SK-N-SH (cell line): ENCODE measurements at regions not wholly inside any gene's neighbourhood (a gene's known extent, or its start where the extent isn't known, plus 50 kb on each side); places are given as distances from the start of the nearest gene placed in this dataset.

Experiments
- CTCF ChIA-PET: fragments of 300-600, 350-600 bp; formaldehyde crosslinking; extraction: SDS; loops from one replicate; lab custom pipeline; 2021; lab: Yijun Ruan, JAX
- POLR2A ChIA-PET: fragments of 350-600 bp; sonication (Branson Sonifier 250); formaldehyde crosslinking; extraction: SDS; loops from one replicate; lab custom pipeline; 2020; ENCODE audit warnings: antibody characterized with exemption, inconsistent platforms; lab: Yijun Ruan, JAX
- DNase-seq: peaks from one replicate; pipeline ENCODE4 v3.0.0; 2012
- H2AFZ ChIP-seq: fragments of 200-600 bp; sonication (generic); 2 replicates; pipeline ENCODE4 v1.8.1; 2016; ENCODE audit warnings: antibody characterized with exemption, mild to moderate bottlenecking, low read depth
- H3F3A ChIP-seq: fragments of 200-600 bp; sonication (generic); replicated peaks from 2 replicates; pipeline ENCODE3; 2016; ENCODE audit warnings: antibody characterized with exemption, mild to moderate bottlenecking; ENCODE audit not compliant: insufficient read depth
- H3K27ac ChIP-seq, 2 experiments: fragments of 200-500 bp in 1 of 2; fragments of 200-600 bp in 1 of 2; sonication (Bioruptor generic) in 1 of 2; sonication (generic), shearing (Covaris generic) in 1 of 2; 2 replicates each; pipeline versions ENCODE4 v1.5.1 to v1.6.1; 2014 to 2016; ENCODE audit warnings: low read depth in 2 of 2, inconsistent platforms in 1 of 2, low read length in 1 of 2, mild to moderate bottlenecking in 1 of 2, mixed read lengths in 1 of 2
- H3K27me3 ChIP-seq: fragments of 200-600 bp; sonication (generic), shearing (Covaris generic); 2 replicates; pipeline ENCODE4 v1.6.1; 2016; ENCODE audit warnings: mixed run types; ENCODE audit not compliant: insufficient read depth
- H3K36me3 ChIP-seq, 2 experiments: fragments of 200-500 bp in 1 of 2; fragments of 200-600 bp in 1 of 2; sonication (Bioruptor generic) in 1 of 2; sonication (generic) in 1 of 2; replicated peaks in 1 of 2; 2 replicates each; pipeline versions ENCODE3 to v1.5.1; 2014 to 2016; ENCODE audit warnings: low read length in 1 of 2, mild to moderate bottlenecking in 1 of 2; ENCODE audit not compliant: insufficient read depth in 2 of 2, control insufficient read depth in 1 of 2
- H3K4me1 ChIP-seq, 2 experiments: fragments of 200-500 bp in 1 of 2; fragments of 200-600 bp in 1 of 2; sonication (Bioruptor generic) in 1 of 2; sonication (generic), shearing (Covaris generic) in 1 of 2; 2 replicates each; pipeline versions ENCODE4 v1.5.1 to v1.6.1; 2014 to 2016; ENCODE audit warnings: low read depth in 1 of 2, low read length in 1 of 2, mixed run types in 1 of 2; ENCODE audit not compliant: insufficient read depth in 2 of 2, control insufficient read depth in 1 of 2
- H3K4me2 ChIP-seq: fragments of 200-600 bp; sonication (generic), shearing (Covaris generic); 2 replicates; pipeline ENCODE4 v1.6.1; 2017; ENCODE audit warnings: mixed run types
- H3K4me3 ChIP-seq, 2 experiments: fragments of 200-500 bp in 1 of 2; fragments of 200-600 bp in 1 of 2; sonication (Bioruptor generic) in 1 of 2; sonication (generic), shearing (Covaris generic) in 1 of 2; 2 replicates each; pipeline versions ENCODE4 v1.5.1 to v1.8.1; 2014 to 2016; ENCODE audit warnings: low read depth in 2 of 2, inconsistent platforms in 1 of 2, low read length in 1 of 2, mild to moderate bottlenecking in 1 of 2, mixed read lengths in 1 of 2, moderate library complexity in 1 of 2
- H3K79me2 ChIP-seq: fragments of 200-600 bp; sonication (generic); 2 replicates; pipeline ENCODE4 v1.8.1; 2017; ENCODE audit warnings: mild to moderate bottlenecking; ENCODE audit not compliant: insufficient read depth
- H3K9ac ChIP-seq: fragments of 200-600 bp; sonication (generic); 2 replicates; pipeline ENCODE4 v1.6.1; 2017; ENCODE audit warnings: mixed run types
- H3K9me2 ChIP-seq: fragments of 200-600 bp; sonication (generic); 2 replicates; pipeline ENCODE4 v1.6.1; 2017; ENCODE audit warnings: mixed run types
- H3K9me3 ChIP-seq: fragments of 200-600 bp; sonication (generic); 2 replicates; pipeline ENCODE4 v1.6.1; 2017; ENCODE audit warnings: mixed run types, mild to moderate bottlenecking, moderate library complexity
- H4K20me1 ChIP-seq: fragments of 200-600 bp; sonication (generic); 2 replicates; pipeline ENCODE4 v1.6.1; 2017; ENCODE audit warnings: mild to moderate bottlenecking, mixed run types; ENCODE audit not compliant: insufficient read depth
- EP300 ChIP-seq, 2 experiments: IDR thresholded peaks; 2 replicates each; pipeline versions ENCODE4 v1.4.0 to v1.6.1; 2012; ENCODE audit warnings: borderline replicate concordance in 1 of 2, low read depth in 1 of 2, low read length in 1 of 2
- EZH2phosphoT487 ChIP-seq: fragments of 200-600 bp; sonication (generic); IDR thresholded peaks from 2 replicates; pipeline ENCODE4 v1.6.1; 2017; ENCODE audit warnings: low read depth, mixed run types, mild to moderate bottlenecking, antibody characterized with exemption, moderate library complexity, borderline replicate concordance
- FOSL2 ChIP-seq: IDR thresholded peaks from 2 replicates; pipeline ENCODE4 v1.4.0; 2012; ENCODE audit warnings: low read depth, mild to moderate bottlenecking, moderate library complexity, borderline replicate concordance
- FOXJ3 ChIP-seq: sonication (generic); formaldehyde crosslinking; IDR thresholded peaks from 2 replicates; pipeline ENCODE4 v1.5.1; 2020; ENCODE audit warnings: mild to moderate bottlenecking, missing genetic modification reagents
- MEF2A ChIP-seq: IDR thresholded peaks from 2 replicates; pipeline ENCODE4 v1.4.0; 2012; ENCODE audit warnings: low read depth, borderline replicate concordance
- NFIC ChIP-seq: IDR thresholded peaks from 2 replicates; pipeline ENCODE4 v1.4.0; 2012; ENCODE audit warnings: borderline replicate concordance
- NRF1 ChIP-seq: IDR thresholded peaks from 2 replicates; pipeline ENCODE4 v1.6.1; 2012; ENCODE audit warnings: low read depth, mild to moderate bottlenecking, low read length
- RCOR1 ChIP-seq: fragments of 150-350 bp; IDR thresholded peaks from 2 replicates; pipeline ENCODE4 v1.6.1; 2017; ENCODE audit warnings: antibody characterized with exemption, low read length
- REST ChIP-seq: IDR thresholded peaks from 2 replicates; pipeline ENCODE4 v1.6.1; 2012; ENCODE audit warnings: mild to moderate bottlenecking, low read depth, low read length, moderate library complexity
- SIN3A ChIP-seq: IDR thresholded peaks from 2 replicates; pipeline ENCODE4 v1.6.1; 2012; ENCODE audit warnings: low read depth, mild to moderate bottlenecking, low read length, moderate library complexity, borderline replicate concordance
- TCF12 ChIP-seq: IDR thresholded peaks from 2 replicates; pipeline ENCODE4 v1.4.0; 2012
- USF2 ChIP-seq: fragments of 150-350 bp; IDR thresholded peaks from 2 replicates; pipeline ENCODE4 v1.6.1; 2017; ENCODE audit warnings: antibody characterized with exemption, low read length, low read depth, borderline replicate concordance
- WGBS: methylation state at CpG from one replicate; pipeline ENCODE4 v1.1.6; 2017; ENCODE audit warnings: low lambda C conversion rate; 5-methylcytosine and 5-hydroxymethylcytosine counted together
- TF ChIP-seq, protein P1 (sequence below): IDR thresholded peaks from 2 replicates; pipeline ENCODE4 v1.4.0; 2012; ENCODE audit warnings: low read depth, borderline replicate concordance
- TF ChIP-seq, protein P2 (sequence below): IDR thresholded peaks from 2 replicates; pipeline ENCODE4; 2012

- Histone ChIP-seq H3K4me2 (no peak overlapping the region), H3K9ac (no peak overlapping the region), H3K9me2 (no peaks in the 10 kb centered on the region), H3K79me2 (no peaks in the 10 kb centered on the region), H3K9me3 (no peaks in the 10 kb centered on the region; the same call in 1 of the 2 replicates), H2AFZ (no peak overlapping the region), H3K4me3 (no peak overlapping the region), H4K20me1 (no peaks in the 10 kb centered on the region), H3K4me1 (peaks cover 19 to 24% of the 10 kb centered on the region in 2 experiments), H3K27ac (no peak overlapping the region), H3K36me3 (no peaks in the 10 kb centered on the region), H3F3A (peaks cover 34% of the 10 kb centered on the region), H3K27me3 (no peaks in the 10 kb centered on the region)
- ChIA-PET POLR2A (no interaction called here), CTCF (interaction anchor here (1.0 kb wide), 1 partner anchor 83 kb away, joined by 3 read pairs; no protein-coding TSS in a partner anchor)
- no peak for DNase-seq
- 100% methylated on average over 1 of the region's 2 CpGs for WGBS
- no peak for TF ChIP-seq USF2
- TF ChIP-seq NFIC = no peak
- TF ChIP-seq TCF12 = no peak
- TF ChIP-seq RCOR1 = no peak
- no peak for TF ChIP-seq SIN3A
- no peak for TF ChIP-seq MEF2A
- no peak for TF ChIP-seq REST
- TF ChIP-seq FOXJ3 (CRISPR knock-in tag) = no peak
- TF ChIP-seq NRF1 = no peak
- TF ChIP-seq FOSL2 = no peak
- TF ChIP-seq, protein P1, sequence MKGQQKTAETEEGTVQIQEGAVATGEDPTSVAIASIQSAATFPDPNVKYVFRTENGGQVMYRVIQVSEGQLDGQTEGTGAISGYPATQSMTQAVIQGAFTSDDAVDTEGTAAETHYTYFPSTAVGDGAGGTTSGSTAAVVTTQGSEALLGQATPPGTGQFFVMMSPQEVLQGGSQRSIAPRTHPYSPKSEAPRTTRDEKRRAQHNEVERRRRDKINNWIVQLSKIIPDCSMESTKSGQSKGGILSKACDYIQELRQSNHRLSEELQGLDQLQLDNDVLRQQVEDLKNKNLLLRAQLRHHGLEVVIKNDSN = no peak
- TF ChIP-seq, protein P2, sequence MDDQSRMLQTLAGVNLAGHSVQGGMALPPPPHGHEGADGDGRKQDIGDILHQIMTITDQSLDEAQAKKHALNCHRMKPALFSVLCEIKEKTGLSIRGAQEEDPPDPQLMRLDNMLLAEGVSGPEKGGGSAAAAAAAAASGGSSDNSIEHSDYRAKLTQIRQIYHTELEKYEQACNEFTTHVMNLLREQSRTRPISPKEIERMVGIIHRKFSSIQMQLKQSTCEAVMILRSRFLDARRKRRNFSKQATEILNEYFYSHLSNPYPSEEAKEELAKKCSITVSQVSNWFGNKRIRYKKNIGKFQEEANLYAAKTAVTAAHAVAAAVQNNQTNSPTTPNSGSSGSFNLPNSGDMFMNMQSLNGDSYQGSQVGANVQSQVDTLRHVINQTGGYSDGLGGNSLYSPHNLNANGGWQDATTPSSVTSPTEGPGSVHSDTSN = no peak
- no peak for TF ChIP-seq EZH2phosphoT487
- TF ChIP-seq EP300 (IDR thresholded peaks at IDR 0.05; ENCODE audit: borderline replicate concordance in 1 of 2, low read depth in 1 of 2, low read length in 1 of 2) = no peak
These were observed 184.4 kb upstream of the PALMD start for GRCh38 chr1:99461499-99461898.
